ENCODE measurements at regions not wholly inside any gene's neighbourhood (a gene's known extent, or its start where the extent isn't known, plus 50 kb on each side); places are given as distances from the start of the nearest gene placed in this dataset.

DNA sequence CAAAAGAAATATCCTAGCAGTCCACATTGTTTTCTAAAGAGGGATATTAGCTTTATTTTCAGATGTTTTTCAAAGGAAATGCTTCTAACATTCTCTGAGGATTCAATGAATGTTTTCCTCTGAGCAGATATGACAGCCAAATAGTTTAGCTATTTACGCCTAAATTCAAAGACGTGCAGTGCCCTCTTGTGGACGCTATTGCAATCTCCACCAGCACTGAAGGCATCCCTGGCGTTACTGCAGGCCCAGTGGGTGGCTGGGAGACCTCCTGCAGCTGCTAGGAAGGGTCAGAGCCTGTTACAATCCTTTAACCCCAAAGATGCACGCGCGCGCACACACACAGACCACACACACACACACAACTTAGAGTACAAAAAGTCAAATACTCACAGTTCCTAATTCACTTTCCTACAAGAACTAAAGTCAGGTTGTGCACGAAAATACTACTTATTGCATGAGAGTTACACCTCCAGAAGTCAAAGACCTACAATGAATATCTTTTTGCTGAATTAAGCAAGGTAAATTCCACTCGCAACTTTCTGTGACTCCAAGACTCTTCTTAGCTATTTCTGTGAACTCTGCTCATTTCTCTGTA, 589.3 kb upstream of the TMEM132C start:
- CTCF ChIA-PET = interaction anchor here (0.6 to 1.5 kb wide), 15 partner anchors 8 to 569 kb away, joined by 3 to 6 read pairs (median 3); no protein-coding TSS in a partner anchor
- ATAC-seq = no peak
- H3K36me3 Mint-ChIP-seq = no peaks in the 10 kb centered on the region
- peak; percentile 67 for DNase-seq
- H3K27me3 Mint-ChIP-seq = no peaks in the 10 kb centered on the region
- H3K9me3 Mint-ChIP-seq (ENCODE audit: low read depth) = no peaks in the 10 kb centered on the region
- H3K27ac Mint-ChIP-seq = no peak overlapping the region
- no peak overlapping the region for H3K4me3 Mint-ChIP-seq
- H3K4me1 Mint-ChIP-seq = no peaks in the 10 kb centered on the region

DNA sequence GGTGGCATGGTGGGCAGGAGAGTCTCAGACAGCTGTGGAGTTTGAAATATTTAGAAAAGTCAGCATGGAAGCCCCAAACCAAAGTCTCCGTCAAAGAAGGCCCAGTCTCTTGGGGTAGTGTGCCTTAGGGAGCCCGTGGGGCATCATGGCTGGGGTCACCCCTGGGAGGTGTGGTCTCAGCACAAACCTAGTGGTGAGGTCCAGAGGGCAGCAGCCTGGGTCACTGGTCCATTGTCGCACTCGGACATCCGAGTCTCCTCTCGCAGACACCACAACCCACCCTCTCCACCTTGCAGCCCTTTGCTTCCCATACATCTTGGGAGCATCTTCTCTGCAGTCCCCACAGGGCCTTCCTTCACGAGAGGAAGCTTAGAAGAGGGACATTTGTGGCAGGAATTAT, 588.0 kb upstream of the TMEM132C start:
- no peaks in the 10 kb centered on the region for H3K27me3 Mint-ChIP-seq
- no peak overlapping the region for H3K27ac Mint-ChIP-seq
- no peaks in the 10 kb centered on the region for H3K4me1 Mint-ChIP-seq
- no peaks in the 10 kb centered on the region for H3K36me3 Mint-ChIP-seq
- CTCF ChIA-PET = interaction anchor here (1.1 to 1.5 kb wide), 2 partner anchors 194 to 398 kb away, joined by 4 to 6 read pairs; no protein-coding TSS in a partner anchor
- H3K4me3 Mint-ChIP-seq = no peak overlapping the region
- ATAC-seq (no peak), DNase-seq (no peak)
- H3K9me3 Mint-ChIP-seq (ENCODE audit: low read depth) = no peaks in the 10 kb centered on the region

DNA sequence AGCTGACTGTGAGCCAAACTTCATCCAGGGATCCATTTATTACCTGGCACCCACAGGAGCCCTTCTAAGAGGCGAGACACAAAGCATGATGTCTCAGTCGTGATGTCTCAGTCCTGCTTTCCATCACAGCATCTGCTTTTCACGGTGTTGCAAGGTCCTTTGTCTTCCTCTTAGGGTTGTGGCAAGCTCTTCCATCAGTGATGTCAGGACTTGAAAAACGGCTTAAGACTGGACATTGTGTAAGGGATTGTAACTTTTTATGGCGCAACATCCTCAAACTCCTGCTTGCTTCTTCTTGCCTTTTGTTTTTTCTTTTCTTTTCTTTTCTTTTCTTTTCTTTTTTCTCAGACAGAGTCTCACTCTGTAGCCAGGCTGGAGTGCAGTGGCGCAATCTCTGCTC, 586.5 kb upstream of the TMEM132C start:
- ATAC-seq = no peak
- no peak for DNase-seq
- H3K36me3 Mint-ChIP-seq = no peaks in the 10 kb centered on the region
- no peak overlapping the region for H3K4me3 Mint-ChIP-seq
- H3K9me3 Mint-ChIP-seq (ENCODE audit: low read depth) = no peaks in the 10 kb centered on the region
- H3K27ac Mint-ChIP-seq = no peak overlapping the region
- CTCF ChIA-PET = no interaction called here
- H3K4me1 Mint-ChIP-seq = no peaks in the 10 kb centered on the region
- H3K27me3 Mint-ChIP-seq = no peaks in the 10 kb centered on the region

DNA sequence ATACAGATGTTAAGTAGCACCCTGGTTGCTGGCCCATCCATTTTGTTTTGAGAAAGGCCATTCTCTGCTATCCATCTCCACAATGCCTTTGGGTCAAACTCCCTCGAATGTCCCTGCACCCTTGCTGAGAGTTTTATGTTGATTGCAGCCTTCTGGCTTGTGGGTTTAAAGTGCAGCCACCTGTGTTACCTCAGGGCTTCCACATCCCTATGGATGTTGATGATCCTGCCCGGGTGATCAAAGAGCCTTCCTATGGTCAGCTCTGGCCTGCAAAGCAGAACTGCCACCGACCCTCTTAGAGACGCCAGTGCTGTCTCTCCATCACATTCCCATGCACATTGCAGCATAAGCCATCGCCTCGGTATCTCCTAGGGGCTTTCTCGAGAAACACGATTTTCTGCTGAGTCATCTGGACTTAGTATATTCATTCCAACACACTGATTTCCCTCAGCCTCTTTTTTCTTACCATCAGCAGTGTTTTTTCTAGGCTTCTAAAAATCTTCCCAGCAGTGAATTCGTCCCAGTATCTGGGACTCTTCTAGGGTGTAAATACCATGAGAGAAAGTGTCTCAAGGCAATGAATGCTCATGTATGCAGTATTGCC, 585.7 kb upstream of the TMEM132C start:
- CTCF ChIA-PET = no interaction called here
- no peak overlapping the region for H3K27ac Mint-ChIP-seq
- H3K9me3 Mint-ChIP-seq (ENCODE audit: low read depth) = no peaks in the 10 kb centered on the region
- H3K4me1 Mint-ChIP-seq = no peaks in the 10 kb centered on the region
- H3K4me3 Mint-ChIP-seq = no peak overlapping the region
- H3K36me3 Mint-ChIP-seq = no peaks in the 10 kb centered on the region
- no peak for ATAC-seq
- H3K27me3 Mint-ChIP-seq = no peaks in the 10 kb centered on the region
- no peak for DNase-seq

DNA sequence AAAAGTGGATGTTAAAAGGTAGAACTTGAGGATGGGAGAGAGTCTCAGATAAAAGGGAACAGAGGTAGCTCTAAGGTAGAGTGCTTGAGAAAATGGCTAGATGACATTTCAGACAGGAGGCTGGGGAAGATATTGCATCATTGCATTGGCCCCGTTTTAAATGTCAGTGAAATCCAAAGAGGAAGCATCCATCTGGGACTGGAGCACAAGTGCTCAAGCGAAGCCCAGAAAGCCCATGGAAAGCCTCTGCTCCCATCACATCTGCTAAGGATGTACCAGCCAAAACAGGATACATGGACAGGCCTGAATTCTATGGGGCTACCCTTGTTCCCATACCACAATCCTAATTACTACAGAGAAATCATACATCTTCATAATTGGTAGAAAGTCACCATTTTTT, 581.5 kb upstream of the TMEM132C start:
- no peak overlapping the region for H3K4me3 Mint-ChIP-seq
- H3K4me1 Mint-ChIP-seq = no peaks in the 10 kb centered on the region

DNA sequence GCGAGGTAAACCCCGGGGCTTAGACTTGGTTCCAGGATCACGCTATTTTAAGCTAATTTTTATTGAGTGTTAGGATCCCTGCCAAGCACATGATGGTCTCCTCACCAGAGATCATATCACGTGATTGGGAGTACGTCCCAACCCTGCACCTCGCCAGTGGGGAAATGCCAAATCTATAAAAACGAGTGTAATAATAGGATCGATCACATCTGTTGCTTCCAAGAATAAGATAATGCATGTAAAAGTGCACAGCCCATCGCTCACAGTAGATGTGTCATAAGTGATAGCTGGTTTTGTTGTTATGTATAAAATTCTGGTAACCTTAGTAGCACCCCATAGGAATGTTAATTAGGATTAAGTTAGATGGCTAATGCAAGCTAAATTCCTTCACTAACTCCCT, 581.0 kb upstream of the TMEM132C start:
- no peak overlapping the region for H3K27ac Mint-ChIP-seq
- H3K4me1 Mint-ChIP-seq = no peaks in the 10 kb centered on the region
- H3K4me3 Mint-ChIP-seq = no peak overlapping the region
- CTCF ChIA-PET = interaction anchor here (0.9 to 1.5 kb wide), 2 partner anchors 8 to 11 kb away, joined by 3 read pairs; no protein-coding TSS in a partner anchor
- DNase-seq (no peak), ATAC-seq (no peak)
- H3K36me3 Mint-ChIP-seq = no peaks in the 10 kb centered on the region
- H3K27me3 Mint-ChIP-seq = no peaks in the 10 kb centered on the region
- H3K9me3 Mint-ChIP-seq (ENCODE audit: low read depth) = no peaks in the 10 kb centered on the region

More for the DNA sequence above, 581.5 kb upstream of the TMEM132C start:
- DNase-seq = no peak
- CTCF ChIA-PET = interaction anchor here (0.9 to 1.5 kb wide), 2 partner anchors 8 to 10 kb away, joined by 3 read pairs; no protein-coding TSS in a partner anchor
- Mint-ChIP-seq H3K27me3 (no peaks in the 10 kb centered on the region), H3K27ac (no peak overlapping the region), H3K9me3 (ENCODE audit: low read depth) (no peaks in the 10 kb centered on the region), H3K36me3 (no peaks in the 10 kb centered on the region)
- ATAC-seq = no peak

DNA sequence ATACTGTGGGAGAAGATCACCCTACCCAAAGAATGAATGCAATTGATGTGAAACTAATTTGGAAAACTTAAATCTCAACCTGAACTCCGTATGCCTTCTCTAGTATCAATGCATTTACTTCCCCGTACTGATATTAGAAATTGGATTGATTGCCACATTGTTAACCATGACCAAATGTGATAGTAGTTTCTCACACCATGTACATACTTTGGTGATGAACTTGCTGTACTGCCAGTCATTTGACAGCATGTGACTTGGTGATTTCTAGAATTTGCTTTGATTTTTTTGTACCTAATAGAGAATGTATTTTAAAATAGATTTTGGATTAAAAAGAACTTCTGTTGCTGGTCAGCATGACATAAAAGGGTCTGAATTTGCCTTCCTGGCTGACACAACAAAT, 579.8 kb upstream of the TMEM132C start:
- ATAC-seq = no peak
- no peak overlapping the region for H3K4me3 Mint-ChIP-seq
- no peak for DNase-seq
- CTCF ChIA-PET = interaction anchor here (1.5 kb wide), 1 partner anchor 12 kb away, joined by 3 read pairs; no protein-coding TSS in a partner anchor
- H3K9me3 Mint-ChIP-seq (ENCODE audit: low read depth) = no peaks in the 10 kb centered on the region
- no peak overlapping the region for H3K27ac Mint-ChIP-seq
- no peaks in the 10 kb centered on the region for H3K4me1 Mint-ChIP-seq
- no peaks in the 10 kb centered on the region for H3K27me3 Mint-ChIP-seq
- no peaks in the 10 kb centered on the region for H3K36me3 Mint-ChIP-seq

DNA sequence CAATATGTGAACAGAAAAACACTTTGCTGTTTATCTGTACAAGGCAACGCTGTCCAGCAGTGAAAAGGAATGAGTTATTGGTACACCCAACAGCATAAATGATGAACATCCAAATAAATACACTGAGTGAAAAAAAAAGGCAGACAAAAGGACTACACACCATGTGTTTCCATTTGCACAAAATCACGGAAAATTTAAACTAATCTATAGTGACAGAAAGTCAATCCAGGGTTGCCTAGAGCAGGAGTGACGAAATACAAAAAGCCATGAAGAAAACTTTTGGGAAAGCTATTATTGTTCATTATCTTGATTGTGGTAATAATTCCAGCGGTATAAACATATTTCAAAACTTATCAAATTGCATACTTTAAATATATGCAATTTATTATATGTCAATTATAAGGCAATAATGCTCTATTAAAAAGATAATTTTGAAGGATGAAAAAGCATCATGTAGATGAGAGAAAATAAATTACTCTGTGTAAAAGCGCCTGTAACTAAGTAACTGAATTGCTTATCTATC, 578.0 kb upstream of the TMEM132C start:
- ATAC-seq (no peak), DNase-seq (no peak)
- H3K27ac Mint-ChIP-seq = no peak overlapping the region
- H3K9me3 Mint-ChIP-seq (ENCODE audit: low read depth) = no peaks in the 10 kb centered on the region
- H3K4me1 Mint-ChIP-seq = no peaks in the 10 kb centered on the region
- CTCF ChIA-PET = interaction anchor here (1.1 kb wide), 1 partner anchor 12 kb away, joined by 3 read pairs; no protein-coding TSS in a partner anchor
- no peaks in the 10 kb centered on the region for H3K36me3 Mint-ChIP-seq
- H3K27me3 Mint-ChIP-seq = no peaks in the 10 kb centered on the region
- no peak overlapping the region for H3K4me3 Mint-ChIP-seq

DNA sequence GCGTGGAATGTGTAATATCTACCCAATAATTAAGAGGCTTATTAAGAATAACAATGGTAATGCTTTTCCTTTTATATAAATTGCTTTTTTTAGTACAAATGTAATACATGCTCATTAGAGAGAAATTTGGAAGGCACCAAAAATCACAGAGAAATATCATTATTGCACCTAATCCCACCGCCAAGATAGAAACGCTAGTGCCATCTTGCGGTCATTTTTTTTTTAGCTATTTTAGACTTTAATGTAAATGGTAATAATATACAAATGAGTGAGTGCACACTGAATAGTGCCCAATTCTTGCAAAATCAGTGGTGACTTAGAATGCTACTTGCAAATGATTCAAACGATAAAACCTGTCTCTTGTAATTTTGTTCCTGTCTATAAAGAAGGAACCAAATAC, 576.8 kb upstream of the TMEM132C start:
- ATAC-seq (no peak), DNase-seq (no peak)
- CTCF ChIA-PET = interaction anchor here (0.6 to 1.1 kb wide), 2 partner anchors 13 to 175 kb away, joined by 3 to 5 read pairs; no protein-coding TSS in a partner anchor
- Mint-ChIP-seq H3K9me3 (ENCODE audit: low read depth) (no peaks in the 10 kb centered on the region), H3K4me1 (no peaks in the 10 kb centered on the region), H3K36me3 (no peaks in the 10 kb centered on the region), H3K27ac (no peak overlapping the region), H3K4me3 (no peak overlapping the region), H3K27me3 (no peaks in the 10 kb centered on the region)

DNA sequence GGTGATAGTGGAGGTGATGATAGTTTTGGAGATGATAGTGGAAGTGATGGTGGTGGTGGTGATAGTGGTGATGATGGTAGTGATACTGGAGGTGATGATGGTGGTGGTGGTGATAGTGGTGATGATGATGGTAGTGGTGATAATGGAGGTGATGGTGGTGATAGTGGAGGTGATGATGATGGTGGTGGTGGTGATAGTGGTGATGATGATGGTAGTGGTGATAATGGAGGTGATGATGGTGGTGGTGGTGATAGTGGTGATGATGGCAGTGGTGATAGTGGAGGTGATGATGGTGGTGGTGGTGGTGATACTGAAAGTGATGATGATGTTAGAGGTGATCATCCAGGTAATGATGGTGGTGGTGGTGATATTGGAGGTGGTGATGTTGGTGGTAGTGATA, 570.0 kb upstream of the TMEM132C start:
- DNase-seq = no peak
- CTCF ChIA-PET = no interaction called here
- Mint-ChIP-seq H3K36me3 (no peaks in the 10 kb centered on the region), H3K4me3 (no peak overlapping the region), H3K27me3 (no peaks in the 10 kb centered on the region), H3K9me3 (ENCODE audit: low read depth) (no peaks in the 10 kb centered on the region), H3K27ac (no peak overlapping the region), H3K4me1 (no peaks in the 10 kb centered on the region)
- ATAC-seq = no peak

DNA sequence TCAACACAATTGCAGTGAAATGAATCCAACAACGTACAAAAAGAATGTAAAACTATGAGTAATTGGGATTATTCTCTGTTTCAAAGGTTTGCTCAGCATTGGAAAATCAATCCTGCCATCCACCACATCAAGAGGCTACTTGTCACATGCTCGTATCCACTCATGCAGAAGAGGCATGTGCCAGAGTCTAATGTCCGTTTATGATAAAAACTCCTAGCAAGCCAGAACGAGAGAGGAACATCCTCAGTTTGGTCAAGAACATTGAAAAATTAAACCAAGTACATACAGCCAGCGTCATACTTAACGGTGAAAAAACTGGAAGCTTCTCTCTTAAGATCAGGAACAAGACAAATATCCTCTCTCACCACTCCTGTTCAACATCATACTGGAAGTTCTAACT, 563.9 kb upstream of the TMEM132C start:
- DNase-seq (no peak), ATAC-seq (no peak)
- no peak overlapping the region for H3K27ac Mint-ChIP-seq
- no peak overlapping the region for H3K4me3 Mint-ChIP-seq
- H3K36me3 Mint-ChIP-seq = no peaks in the 10 kb centered on the region
- H3K27me3 Mint-ChIP-seq = no peaks in the 10 kb centered on the region
- CTCF ChIA-PET = no interaction called here
- H3K4me1 Mint-ChIP-seq = no peaks in the 10 kb centered on the region
- H3K9me3 Mint-ChIP-seq (ENCODE audit: low read depth) = no peaks in the 10 kb centered on the region

DNA sequence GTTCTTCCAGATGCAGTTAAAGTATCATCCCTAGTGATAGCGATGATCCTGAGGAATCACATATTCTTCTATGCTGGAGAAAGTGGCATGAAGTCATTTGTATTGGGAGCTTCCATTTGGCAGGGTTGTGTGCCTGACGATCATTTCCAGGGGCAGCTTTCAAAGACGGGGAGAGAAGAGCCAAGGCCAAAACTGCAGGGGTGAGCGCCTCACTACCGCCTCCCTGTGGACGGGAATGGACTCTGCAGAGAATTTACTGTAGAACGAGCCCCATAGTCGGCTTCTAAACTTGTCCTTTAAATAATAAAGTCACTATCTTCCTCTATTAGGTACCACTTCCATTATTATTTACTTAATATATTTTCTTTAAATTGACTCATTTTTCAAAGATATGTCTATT, 555.9 kb upstream of the TMEM132C start:
- Mint-ChIP-seq H3K36me3 (no peaks in the 10 kb centered on the region), H3K9me3 (ENCODE audit: low read depth) (peaks cover 15% of the 10 kb centered on the region), H3K4me1 (no peaks in the 10 kb centered on the region), H3K27ac (no peak overlapping the region), H3K4me3 (no peak overlapping the region), H3K27me3 (no peaks in the 10 kb centered on the region)
- ATAC-seq (no peak), DNase-seq (no peak)
- CTCF ChIA-PET = no interaction called here

DNA sequence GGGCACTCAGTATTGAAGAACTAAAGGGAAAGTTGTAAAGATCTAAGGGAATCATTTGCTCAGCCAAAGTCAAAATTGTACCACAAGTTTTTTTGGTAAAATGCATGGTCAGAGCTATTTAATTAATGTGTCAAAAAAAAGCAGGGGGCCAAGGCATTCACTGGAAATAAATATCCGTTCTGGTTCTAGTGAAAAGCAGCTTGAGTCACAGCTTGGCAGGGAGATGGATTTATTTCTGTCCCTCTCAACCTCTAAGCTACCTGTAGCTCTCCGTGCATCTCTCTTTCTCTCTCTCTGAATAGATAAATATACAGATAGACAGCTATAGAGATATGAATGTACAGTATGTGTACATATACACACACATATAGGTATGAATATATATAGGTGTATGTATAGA, 554.4 kb upstream of the TMEM132C start:
- CTCF ChIA-PET = no interaction called here
- ATAC-seq (no peak), DNase-seq (no peak)
- no peaks in the 10 kb centered on the region for H3K27me3 Mint-ChIP-seq
- H3K4me3 Mint-ChIP-seq = no peak overlapping the region
- no peaks in the 10 kb centered on the region for H3K4me1 Mint-ChIP-seq
- H3K9me3 Mint-ChIP-seq (ENCODE audit: low read depth) = peaks cover 19% of the 10 kb centered on the region
- H3K36me3 Mint-ChIP-seq = no peaks in the 10 kb centered on the region
- no peak overlapping the region for H3K27ac Mint-ChIP-seq

DNA sequence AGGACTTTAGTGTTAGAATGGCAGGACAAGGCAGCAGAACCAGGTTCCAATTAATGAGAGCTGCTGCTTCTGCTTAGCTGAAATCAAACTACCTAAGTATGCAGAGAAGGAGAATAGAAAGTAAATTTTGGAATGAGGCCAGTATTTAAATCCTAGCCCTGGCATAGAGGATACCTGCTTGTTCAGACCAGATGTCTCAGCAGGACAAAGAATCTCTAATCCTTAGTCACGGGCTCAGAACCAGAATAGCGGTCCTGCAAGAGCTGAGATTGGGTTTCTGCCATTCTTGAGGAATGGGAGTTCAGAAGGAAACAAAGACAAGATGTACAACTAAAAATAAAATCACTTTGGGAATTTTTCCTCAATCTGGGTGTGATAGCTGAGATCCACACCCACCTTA, 550.8 kb upstream of the TMEM132C start:
- DNase-seq (no peak), ATAC-seq (no peak)
- CTCF ChIA-PET = no interaction called here
- Mint-ChIP-seq H3K9me3 (ENCODE audit: low read depth) (peaks cover 7% of the 10 kb centered on the region), H3K36me3 (no peaks in the 10 kb centered on the region), H3K27ac (no peak overlapping the region), H3K27me3 (no peaks in the 10 kb centered on the region), H3K4me3 (no peak overlapping the region), H3K4me1 (no peaks in the 10 kb centered on the region)

Measured in activated CD8-positive, alpha-beta memory T cell treated with anti-CD3 and anti-CD28 coated beads, Interleukin-2, amount 10 ng/mL, durations not matched to agents 7 days and 5 days (primary cell).